GM12801 (cell line): ENCODE measurements at regions not wholly inside any gene's neighbourhood (a gene's known extent, or its start where the extent isn't known, plus 50 kb on each side); places are given as distances from the start of the nearest gene placed in this dataset.

Source experiments
- CTCF ChIP-seq: IDR thresholded peaks from one replicate; pipeline ENCODE4 v1.5.1; 2011; ENCODE audit warnings: control low read depth; ENCODE audit not compliant: insufficient read length; ENCODE audit errors: extremely low read depth

- no peak for TF ChIP-seq CTCF
Measured at GRCh38 chr7:130989101-130989795, 255.2 kb upstream of the KLF14 start.

GRCh38 chr7:130990178-130990832 is 256.3 kb upstream of the KLF14 start:
- TF ChIP-seq CTCF: no peak

- TF ChIP-seq CTCF: no peak
Measured at GRCh38 chr7:130993671-130994365, 259.8 kb upstream of the KLF14 start.

GRCh38 chr7:130994378-130995115 is 260.5 kb upstream of the KLF14 start:
- TF ChIP-seq CTCF: no peak

GRCh38 chr7:130995252-130996081 is 261.5 kb upstream of the KLF14 start:
- TF ChIP-seq CTCF: no peak

GRCh38 chr7:130996205-130996832 is 262.3 kb upstream of the KLF14 start:
- TF ChIP-seq CTCF: no peak
